ENCODE measurements at regions not wholly inside any gene's neighbourhood (a gene's known extent, or its start where the extent isn't known, plus 50 kb on each side); places are given as distances from the start of the nearest gene placed in this dataset.

DNA sequence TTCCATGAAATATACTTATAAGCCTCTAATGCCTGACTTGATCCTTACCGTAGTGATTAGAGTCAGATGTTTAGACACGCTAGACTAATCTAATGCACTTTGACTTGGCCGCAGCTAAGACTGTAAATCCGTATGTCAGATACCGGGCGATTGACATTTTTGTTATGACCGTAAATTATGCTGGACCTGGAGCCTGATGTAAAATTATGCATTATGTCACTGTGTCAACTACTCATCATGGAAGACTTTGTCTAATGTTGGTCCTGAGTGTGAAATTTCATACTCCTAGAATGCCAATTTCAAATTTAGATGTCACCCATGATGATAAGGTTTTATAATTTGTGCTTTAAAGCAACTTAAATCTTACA, 123.6 kb upstream of the LIMCH1 start:
- H3K27me3 ChIP-seq (replicated peaks in 1 of 2; ENCODE audit: control insufficient read depth in 2 of 2, insufficient read depth in 2 of 2, low read length in 1 of 2), result no peaks in the 10 kb centered on the region
- H4K20me1 ChIP-seq (ENCODE audit: control insufficient read depth, insufficient read depth), result no peaks in the 10 kb centered on the region
- ChIA-PET SMC1A (ENCODE audit: uncharacterized antibody, unreplicated experiment) (no interaction called here), CTCF (no interaction called here), RAD21 (ENCODE audit: unreplicated experiment) (no interaction called here), POLR2A (no interaction called here)
- ATAC-seq, result no peak
- no peak overlapping the region for H2AFZ ChIP-seq (ENCODE audit: control insufficient read depth, low read depth, low read length)
- no peaks in the 10 kb centered on the region for H3K9me3 ChIP-seq (replicated peaks; ENCODE audit: control insufficient read depth, insufficient read depth, low read length)
- DNase-seq (ENCODE audit: low read depth, low spot score), result no peak
- WGBS (ENCODE audit: insufficient coverage, insufficient replicate concordance, low lambda C conversion rate, missing lambda C conversion rate), result 33% methylated on average over 7 of the region's 7 CpGs
- BruUV-seq (replicated peaks), result no TSS peak
- TF ChIP-seq TCF7 (IDR thresholded peaks at IDR 0.05; ENCODE audit: borderline replicate concordance), result no peak
- no peak for TF ChIP-seq RAD51 (IDR thresholded peaks at IDR 0.05)
- TF ChIP-seq, protein P1, sequence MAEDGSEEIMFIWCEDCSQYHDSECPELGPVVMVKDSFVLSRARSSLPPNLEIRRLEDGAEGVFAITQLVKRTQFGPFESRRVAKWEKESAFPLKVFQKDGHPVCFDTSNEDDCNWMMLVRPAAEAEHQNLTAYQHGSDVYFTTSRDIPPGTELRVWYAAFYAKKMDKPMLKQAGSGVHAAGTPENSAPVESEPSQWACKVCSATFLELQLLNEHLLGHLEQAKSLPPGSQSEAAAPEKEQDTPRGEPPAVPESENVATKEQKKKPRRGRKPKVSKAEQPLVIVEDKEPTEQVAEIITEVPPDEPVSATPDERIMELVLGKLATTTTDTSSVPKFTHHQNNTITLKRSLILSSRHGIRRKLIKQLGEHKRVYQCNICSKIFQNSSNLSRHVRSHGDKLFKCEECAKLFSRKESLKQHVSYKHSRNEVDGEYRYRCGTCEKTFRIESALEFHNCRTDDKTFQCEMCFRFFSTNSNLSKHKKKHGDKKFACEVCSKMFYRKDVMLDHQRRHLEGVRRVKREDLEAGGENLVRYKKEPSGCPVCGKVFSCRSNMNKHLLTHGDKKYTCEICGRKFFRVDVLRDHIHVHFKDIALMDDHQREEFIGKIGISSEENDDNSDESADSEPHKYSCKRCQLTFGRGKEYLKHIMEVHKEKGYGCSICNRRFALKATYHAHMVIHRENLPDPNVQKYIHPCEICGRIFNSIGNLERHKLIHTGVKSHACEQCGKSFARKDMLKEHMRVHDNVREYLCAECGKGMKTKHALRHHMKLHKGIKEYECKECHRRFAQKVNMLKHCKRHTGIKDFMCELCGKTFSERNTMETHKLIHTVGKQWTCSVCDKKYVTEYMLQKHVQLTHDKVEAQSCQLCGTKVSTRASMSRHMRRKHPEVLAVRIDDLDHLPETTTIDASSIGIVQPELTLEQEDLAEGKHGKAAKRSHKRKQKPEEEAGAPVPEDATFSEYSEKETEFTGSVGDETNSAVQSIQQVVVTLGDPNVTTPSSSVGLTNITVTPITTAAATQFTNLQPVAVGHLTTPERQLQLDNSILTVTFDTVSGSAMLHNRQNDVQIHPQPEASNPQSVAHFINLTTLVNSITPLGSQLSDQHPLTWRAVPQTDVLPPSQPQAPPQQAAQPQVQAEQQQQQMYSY (CRISPR knock-in tag; IDR thresholded peaks at IDR 0.05), result no peak
- H3K36me3 ChIP-seq (ENCODE audit: control insufficient read depth in 2 of 2, insufficient read depth in 2 of 2, low read length in 1 of 2), result no peaks in the 10 kb centered on the region
- H3K9ac ChIP-seq (ENCODE audit: control insufficient read depth, insufficient read depth, low read length), result no peak overlapping the region
- no peak overlapping the region for H3K4me3 ChIP-seq
- intact Hi-C loops (cut with micrococcal nuclease; ENCODE audit: unreplicated experiment), result no loop called here
- no peak overlapping the region for H3K27ac ChIP-seq (ENCODE audit: control insufficient read depth, insufficient read depth)
- no peak for FAIRE-seq
- in situ Hi-C loops (cut with MboI), result loop anchor here (25.0 kb wide), 1 partner anchor 102 kb away; no protein-coding TSS in a partner anchor
- no peaks in the 10 kb centered on the region for H3K79me2 ChIP-seq (ENCODE audit: control insufficient read depth, insufficient read depth, low read length)
- H3K4me2 ChIP-seq (ENCODE audit: control insufficient read depth, insufficient read depth), result no peak overlapping the region
- H3K4me1 ChIP-seq (ENCODE audit: control insufficient read depth, insufficient read depth, low read length), result no peaks in the 10 kb centered on the region

DNA sequence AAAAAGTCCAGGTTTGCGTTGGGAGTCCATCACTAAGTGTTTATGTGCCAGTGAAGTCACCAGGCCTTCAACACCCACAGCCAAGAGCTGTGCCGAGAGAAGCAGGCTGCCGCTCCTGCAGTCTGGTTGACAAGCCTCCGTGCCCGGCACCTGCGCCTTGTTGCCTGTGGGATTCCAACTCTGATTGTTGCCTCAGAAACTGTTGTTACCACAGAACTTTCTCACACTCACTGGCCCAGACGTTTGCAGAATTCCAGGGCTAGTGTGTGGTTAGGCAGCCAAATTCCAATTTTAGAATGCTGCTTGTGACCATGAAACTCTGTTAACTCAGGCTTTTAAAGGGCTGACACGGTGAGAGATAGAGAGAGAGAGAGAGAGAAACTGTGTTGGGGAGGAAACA, 119.5 kb upstream of the LIMCH1 start:
- RAD21 ChIA-PET (ENCODE audit: unreplicated experiment), result no interaction called here
- POLR2A ChIA-PET, result no interaction called here

More for the DNA sequence above, 119.5 kb upstream of the LIMCH1 start:
- intact Hi-C loops (cut with micrococcal nuclease; ENCODE audit: unreplicated experiment) (no loop called here), in situ Hi-C loops (cut with MboI) (loop anchor here (25.0 kb wide), 1 partner anchor 106 kb away; no protein-coding TSS in a partner anchor)
- Histone ChIP-seq H3K9ac (ENCODE audit: control insufficient read depth, insufficient read depth, low read length) (no peak overlapping the region), H3K27me3 (replicated peaks in 1 of 2; ENCODE audit: control insufficient read depth in 2 of 2, insufficient read depth in 2 of 2, low read length in 1 of 2) (no peaks in the 10 kb centered on the region), H3K9me3 (replicated peaks; ENCODE audit: control insufficient read depth, insufficient read depth, low read length) (no peaks in the 10 kb centered on the region), H3K4me1 (ENCODE audit: control insufficient read depth, insufficient read depth, low read length) (no peaks in the 10 kb centered on the region), H3K4me3 (no peak overlapping the region), H2AFZ (ENCODE audit: control insufficient read depth, low read depth, low read length) (no peak overlapping the region), H3K27ac (ENCODE audit: control insufficient read depth, insufficient read depth) (no peak overlapping the region), H4K20me1 (ENCODE audit: control insufficient read depth, insufficient read depth) (no peaks in the 10 kb centered on the region), H3K36me3 (ENCODE audit: control insufficient read depth in 2 of 2, insufficient read depth in 2 of 2, low read length in 1 of 2) (no peaks in the 10 kb centered on the region), H3K4me2 (ENCODE audit: control insufficient read depth, insufficient read depth) (no peak overlapping the region), H3K79me2 (ENCODE audit: control insufficient read depth, insufficient read depth, low read length) (no peaks in the 10 kb centered on the region)
- ATAC-seq (no peak), DNase-seq (ENCODE audit: low read depth, low spot score) (no peak), FAIRE-seq (no peak)
- CTCF ChIA-PET, result no interaction called here
- TF ChIP-seq, protein P2, sequence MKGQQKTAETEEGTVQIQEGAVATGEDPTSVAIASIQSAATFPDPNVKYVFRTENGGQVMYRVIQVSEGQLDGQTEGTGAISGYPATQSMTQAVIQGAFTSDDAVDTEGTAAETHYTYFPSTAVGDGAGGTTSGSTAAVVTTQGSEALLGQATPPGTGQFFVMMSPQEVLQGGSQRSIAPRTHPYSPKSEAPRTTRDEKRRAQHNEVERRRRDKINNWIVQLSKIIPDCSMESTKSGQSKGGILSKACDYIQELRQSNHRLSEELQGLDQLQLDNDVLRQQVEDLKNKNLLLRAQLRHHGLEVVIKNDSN (IDR thresholded peaks at IDR 0.05; ENCODE audit: borderline replicate concordance, extremely low read length, insufficient read depth, low read depth, low read length), result no peak
- TF ChIP-seq EP300 (IDR thresholded peaks at IDR 0.05; ENCODE audit: borderline replicate concordance in 1 of 2, control insufficient read depth in 1 of 2, low read depth in 2 of 2, low read length in 2 of 2), result no peak
- TF ChIP-seq SREBF1 (IDR thresholded peaks at IDR 0.05; ENCODE audit: low read length), result no peak
- no peak for TF ChIP-seq JUNB (IDR thresholded peaks at IDR 0.05)
- SMC1A ChIA-PET (ENCODE audit: uncharacterized antibody, unreplicated experiment), result no interaction called here
- 65% methylated on average over 8 of the region's 8 CpGs for WGBS (ENCODE audit: insufficient coverage, insufficient replicate concordance, low lambda C conversion rate, missing lambda C conversion rate)
- no TSS peak for BruUV-seq (replicated peaks)
